GM12878 (cell line): ENCODE measurements at regions not wholly inside any gene's neighbourhood (a gene's known extent, or its start where the extent isn't known, plus 50 kb on each side); places are given as distances from the start of the nearest gene placed in this dataset.

Source experiments
- ATAC-seq: fragments of 200-7000 bp; cut with Tn5 transposase; 3 replicates; pipeline ENCODE4 v1.9.1; 2020; ENCODE audit warnings: mild to moderate bottlenecking, moderate library complexity
- BruUV-seq: library from RNA; stranded (reverse); fragments of 400-500 nt; replicated peaks from 2 replicates; lab custom pipeline; 2021; lab: Mats Ljungman, UMichigan
- CTCF ChIA-PET: fragments of 300-600 bp; sonication (Branson Sonifier 250); formaldehyde crosslinking; extraction: SDS; loops from one replicate; lab custom pipeline; 2021; ENCODE audit warnings: inconsistent platforms; lab: Yijun Ruan, JAX
- POLR2A ChIA-PET: fragments of 350-600 bp; formaldehyde crosslinking; extraction: SDS; loops from one replicate; lab custom pipeline; 2021; ENCODE audit warnings: inconsistent platforms; lab: Charles Lee
- RAD21 ChIA-PET: fragments of 300-600 bp; sonication (Branson Sonifier 250); formaldehyde crosslinking; loops from one replicate; lab custom pipeline; 2023; ENCODE audit warnings: antibody characterized with exemption; ENCODE audit not compliant: unreplicated experiment; lab: Charles Lee
- SMC1A ChIA-PET: fragments of 300-600 bp; sonication (Branson Sonifier 250); formaldehyde crosslinking; loops from one replicate; lab custom pipeline; 2023; ENCODE audit not compliant: unreplicated experiment, uncharacterized antibody; lab: Charles Lee
- DNase-seq: peaks from one replicate; pipeline ENCODE4 v3.0.0-alpha.2; 2011; ENCODE audit warnings: low read depth, low spot score
- FAIRE-seq: peaks from 3 replicates; lab custom pipeline; 2011; peaks lifted over from hg19 to GRCh38; lab: Jason Lieb, UNC
- H2AFZ ChIP-seq: 2 replicates; pipeline ENCODE4 v1.6.0; 2011; ENCODE audit warnings: low read depth, low read length, control low read depth; ENCODE audit not compliant: control insufficient read depth
- H3K27ac ChIP-seq: 2 replicates; pipeline ENCODE4 v1.5.1; 2011; ENCODE audit warnings: control low read depth; ENCODE audit not compliant: control insufficient read depth, insufficient read depth
- H3K27me3 ChIP-seq, 2 experiments: replicated peaks in 1 of 2; 2 replicates each; pipeline versions ENCODE4 v1.6.0 to v1.6.1; 2011; ENCODE audit warnings: low read length in 1 of 2; ENCODE audit not compliant: control insufficient read depth in 2 of 2, insufficient read depth in 2 of 2
- H3K36me3 ChIP-seq, 2 experiments: 2 replicates each; pipeline ENCODE4 v1.5.1; 2011; ENCODE audit warnings: low read length in 1 of 2; ENCODE audit not compliant: control insufficient read depth in 2 of 2, insufficient read depth in 2 of 2
- H3K4me1 ChIP-seq: 2 replicates; pipeline ENCODE4 v1.6.1; 2011; ENCODE audit warnings: mild to moderate bottlenecking, low read length, moderate library complexity, mixed read lengths; ENCODE audit not compliant: control insufficient read depth, insufficient read depth
- H3K4me2 ChIP-seq: 2 replicates; pipeline ENCODE4 v1.6.0; 2011; ENCODE audit warnings: control low read depth; ENCODE audit not compliant: control insufficient read depth, insufficient read depth
- H3K4me3 ChIP-seq: fragments of 200-600 bp; sonication (generic); 2 replicates; pipeline ENCODE4 v1.5.1; 2016
- H3K79me2 ChIP-seq: 2 replicates; pipeline ENCODE4 v1.6.0; 2011; ENCODE audit warnings: low read length; ENCODE audit not compliant: control insufficient read depth, insufficient read depth
- H3K9ac ChIP-seq: 2 replicates; pipeline ENCODE4 v1.8.0; 2011; ENCODE audit warnings: low read length, control low read depth, mixed read lengths; ENCODE audit not compliant: control insufficient read depth, insufficient read depth
- H3K9me3 ChIP-seq: replicated peaks from 3 replicates; pipeline ENCODE4 v1.5.1; 2011; ENCODE audit warnings: mild to moderate bottlenecking, low read length; ENCODE audit not compliant: control insufficient read depth, insufficient read depth
- H4K20me1 ChIP-seq: 2 replicates; pipeline ENCODE4 v1.6.0; 2011; ENCODE audit not compliant: control insufficient read depth, insufficient read depth
- CBX3 ChIP-seq: fragments of 200-600 bp; sonication (generic); IDR thresholded peaks from 2 replicates; pipeline ENCODE4 v1.6.1; 2016; ENCODE audit warnings: low read depth, borderline replicate concordance
- ETV6 ChIP-seq, 2 experiments: fragments of 450-650 bp in 1 of 2; IDR thresholded peaks in 1 of 2; conservative IDR thresholded peaks in 1 of 2; 2 replicates each; pipeline ENCODE4 v1.6.1; 2014; ENCODE audit warnings: antibody characterized with exemption in 1 of 2, borderline replicate concordance in 1 of 2, low read depth in 1 of 2, mild to moderate bottlenecking in 1 of 2, moderate library complexity in 1 of 2
- IKZF1 ChIP-seq: fragments of 450-650 bp; conservative IDR thresholded peaks from 2 replicates; pipeline ENCODE4 v1.6.1; 2017; ENCODE audit warnings: antibody characterized with exemption, mild to moderate bottlenecking
- PAX8 ChIP-seq: fragments of 450-650 bp; IDR thresholded peaks from 2 replicates; pipeline ENCODE4 v1.6.1; 2017; ENCODE audit warnings: mild to moderate bottlenecking, moderate library complexity
- PKNOX1 ChIP-seq: fragments of 450-650 bp; IDR thresholded peaks from 2 replicates; pipeline ENCODE4 v1.6.1; 2016; ENCODE audit warnings: mild to moderate bottlenecking
- RCOR1 ChIP-seq: conservative IDR thresholded peaks from 2 replicates; pipeline ENCODE4 v1.6.1; 2012; ENCODE audit warnings: low read depth, low read length, improper control_type of control experiment
- SMAD5 ChIP-seq: IDR thresholded peaks from 2 replicates; pipeline ENCODE4 v1.6.1; 2016; ENCODE audit warnings: antibody characterized with exemption, low read depth
- SREBF1 ChIP-seq: IDR thresholded peaks from 2 replicates; pipeline ENCODE4 v1.6.1; 2012; ENCODE audit warnings: mild to moderate bottlenecking, low read length
- SUZ12 ChIP-seq: fragments of 200-600 bp; sonication (generic); IDR thresholded peaks from one replicate; pipeline ENCODE4 v1.6.1; 2018; ENCODE audit warnings: antibody characterized with exemption, mild to moderate bottlenecking; ENCODE audit not compliant: unreplicated experiment
- WGBS: methylation state at CpG from one replicate; pipeline ENCODE4 v1.1.6; 2016; ENCODE audit warnings: low lambda C conversion rate; ENCODE audit not compliant: insufficient replicate concordance, insufficient coverage; ENCODE audit errors: missing lambda C conversion rate; 5-methylcytosine and 5-hydroxymethylcytosine counted together
- in situ Hi-C: fragments of 300-500 bp; cut with MboI; formaldehyde crosslinking; loops from 9 replicates; pipeline ENCODE4 v1.14.3; 2018; ENCODE audit warnings: mixed read lengths
- intact Hi-C: fragments of 100-400 bp; cut with micrococcal nuclease; formaldehyde crosslinking; loops from one replicate; pipeline ENCODE4 v1.14.2; 2022; ENCODE audit not compliant: unreplicated experiment

- Histone ChIP-seq H4K20me1 (no peaks in the 10 kb centered on the region), H3K36me3 (no peaks in the 10 kb centered on the region), H3K9ac (no peak overlapping the region), H2AFZ (no peak overlapping the region), H3K4me3 (no peak overlapping the region), H3K9me3 (no peaks in the 10 kb centered on the region), H3K4me1 (no peaks in the 10 kb centered on the region), H3K27me3 (no peaks in the 10 kb centered on the region), H3K79me2 (no peaks in the 10 kb centered on the region), H3K4me2 (no peak overlapping the region), H3K27ac (no peak overlapping the region)
- FAIRE-seq: no peak
- in situ Hi-C loops: no loop called here
- ChIA-PET CTCF (interaction anchor here (1.0 to 1.4 kb wide), 4 partner anchors 20 to 811 kb away, joined by 3 to 4 read pairs (median 3); no protein-coding TSS in a partner anchor), RAD21 (no interaction called here), POLR2A (no interaction called here), SMC1A (interaction anchor here (1.0 kb wide), 2 partner anchors 30 to 611 kb away, joined by 3 read pairs; no protein-coding TSS in a partner anchor)
- no TSS peak for BruUV-seq
- TF ChIP-seq ETV6 (conservative IDR thresholded peaks at IDR 0.05 in 1 of 2, IDR thresholded peaks at IDR 0.05 in 1 of 2; ENCODE audit: borderline replicate concordance in 1 of 2, low read depth in 1 of 2) (no peak), PAX8 (no peak), SMAD5 (no peak), IKZF1 (no peak), SREBF1 (no peak), SUZ12 (no peak), RCOR1 (no peak), CBX3 (no peak), PKNOX1 (no peak)
- 14% methylated on average over 3 of the region's 3 CpGs for WGBS
- intact Hi-C loops: loop anchor here (2.0 to 10.0 kb wide), 3 partner anchors 441 to 781 kb away; no protein-coding TSS in a partner anchor
- DNase-seq: no peak
- ATAC-seq: no peak
Measured at GRCh38 chr12:78563826-78564225, 300.7 kb upstream of the SYT1 start.
